ENCODE measurements at regions not wholly inside any gene's neighbourhood (a gene's known extent, or its start where the extent isn't known, plus 50 kb on each side); places are given as distances from the start of the nearest gene placed in this dataset.
"Not testable (repeated sequence)": the region's sequence is repeated elsewhere in the genome, so short reads cannot be mapped to it uniquely, and the experiment has no call there.

DNA sequence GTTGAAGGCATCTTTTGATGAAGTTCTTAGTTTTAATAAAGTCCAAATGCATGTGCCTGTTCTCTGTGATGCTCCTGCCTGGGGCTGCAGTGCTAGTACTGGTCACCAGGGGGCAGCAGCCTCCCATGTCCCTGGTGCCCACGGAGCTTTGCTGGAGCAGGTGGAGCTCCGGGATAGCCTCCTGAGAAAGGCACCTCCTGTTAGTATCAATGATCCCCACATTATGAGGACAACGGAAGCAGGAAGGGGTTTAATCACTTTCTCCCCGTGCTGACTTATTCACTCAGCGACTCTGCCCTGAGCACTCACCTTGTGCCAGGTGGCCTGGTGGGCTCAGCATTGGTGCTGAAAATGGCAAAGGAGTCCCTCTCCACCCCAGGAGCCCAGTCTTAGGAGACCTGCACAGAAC is 123.0 kb upstream of the PZP start:
- Mint-ChIP-seq H3K9me3 (peaks cover 5% of the 10 kb centered on the region), H3K27ac (ENCODE audit: unreplicated experiment) (no peak overlapping the region)

DNA sequence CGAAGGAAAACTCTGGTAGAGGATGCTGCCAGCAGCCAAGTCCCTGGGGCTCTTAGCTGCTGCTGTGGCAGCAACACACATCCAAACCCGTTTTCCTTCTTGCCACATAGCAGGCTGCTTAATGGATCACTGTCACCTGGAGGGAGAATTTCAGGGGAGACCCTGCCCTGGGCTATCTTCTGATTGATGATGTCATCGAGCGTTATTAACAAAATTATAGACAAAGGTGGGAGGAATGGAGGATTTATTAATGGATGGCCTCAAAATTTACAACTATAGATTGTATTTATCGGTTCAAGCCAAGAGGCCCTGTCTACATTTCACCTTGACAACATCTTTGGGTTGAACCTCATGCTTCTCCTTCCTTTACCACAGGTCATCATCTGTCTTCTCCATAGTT is 120.8 kb upstream of the PZP start:
- Mint-ChIP-seq H3K9me3 (peaks cover 3% of the 10 kb centered on the region), H3K27me3 (ENCODE audit: low read depth) (no peaks in the 10 kb centered on the region), H3K4me1 (peaks cover 10% of the 10 kb centered on the region), H3K4me3 (no peak overlapping the region), H3K36me3 (ENCODE audit: low read depth) (peaks cover 10% of the 10 kb centered on the region), H3K27ac (ENCODE audit: unreplicated experiment) (no peak overlapping the region)
- no peak for TF ChIP-seq CTCF (conservative IDR thresholded peaks at IDR 0.05)
- no peak for DNase-seq (ENCODE audit: low read depth, low spot score)

More for the DNA sequence above, 123.0 kb upstream of the PZP start:
- DNase-seq (ENCODE audit: low read depth, low spot score): peak; percentile 77
- H3K27me3 Mint-ChIP-seq (ENCODE audit: low read depth): no peaks in the 10 kb centered on the region
- H3K36me3 Mint-ChIP-seq (ENCODE audit: low read depth): peaks cover 13% of the 10 kb centered on the region
- peaks cover 15% of the 10 kb centered on the region for H3K4me1 Mint-ChIP-seq
- no peak overlapping the region for H3K4me3 Mint-ChIP-seq
- TF ChIP-seq CTCF (conservative IDR thresholded peaks at IDR 0.05): peak; percentile 99

GRCh38 chr12:9328065-9328464 is 119.9 kb upstream of the PZP start:
- Mint-ChIP-seq H3K4me1 (peaks cover 3% of the 10 kb centered on the region), H3K27ac (ENCODE audit: unreplicated experiment) (peak overlapping the region; percentile 85), H3K9me3 (peaks cover 3% of the 10 kb centered on the region), H3K27me3 (ENCODE audit: low read depth) (no peaks in the 10 kb centered on the region), H3K4me3 (no peak overlapping the region), H3K36me3 (ENCODE audit: low read depth) (peaks cover 8% of the 10 kb centered on the region)
- TF ChIP-seq CTCF (conservative IDR thresholded peaks at IDR 0.05): no peak
- DNase-seq (ENCODE audit: low read depth, low spot score): no peak

GRCh38 chr12:9327320-9327719 is 119.1 kb upstream of the PZP start:
- no peaks in the 10 kb centered on the region for H3K27me3 Mint-ChIP-seq (ENCODE audit: low read depth)
- no peak for TF ChIP-seq CTCF (conservative IDR thresholded peaks at IDR 0.05)
- DNase-seq (ENCODE audit: low read depth, low spot score): no peak
- no peak overlapping the region for H3K27ac Mint-ChIP-seq (ENCODE audit: unreplicated experiment)
- H3K9me3 Mint-ChIP-seq: peaks cover 3% of the 10 kb centered on the region
- peaks cover 8% of the 10 kb centered on the region for H3K36me3 Mint-ChIP-seq (ENCODE audit: low read depth)
- H3K4me3 Mint-ChIP-seq: no peak overlapping the region
- H3K4me1 Mint-ChIP-seq: peaks cover 3% of the 10 kb centered on the region

DNA sequence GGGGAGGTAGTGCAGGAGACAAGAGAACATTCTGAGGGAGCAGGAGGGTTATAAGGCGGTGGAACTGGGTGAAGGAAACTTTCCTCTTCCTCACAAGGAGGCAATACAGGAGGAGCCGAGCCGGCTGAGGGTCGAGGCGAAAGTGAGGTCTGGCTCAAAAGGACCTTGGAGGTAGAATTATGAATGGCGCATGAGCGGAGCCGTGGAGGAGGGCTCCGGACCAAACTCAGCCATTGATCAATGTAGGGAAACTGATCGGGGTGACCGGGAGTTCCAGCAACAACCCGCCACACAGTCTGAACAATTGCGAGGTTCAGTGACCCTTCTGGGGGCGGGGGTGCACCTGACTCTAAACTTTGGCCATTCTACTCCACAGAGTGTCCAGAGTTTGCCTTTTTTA is 118.7 kb upstream of the PZP start:
- H3K27ac Mint-ChIP-seq (ENCODE audit: unreplicated experiment); H3K4me1 Mint-ChIP-seq; H3K36me3 Mint-ChIP-seq (ENCODE audit: low read depth); DNase-seq (ENCODE audit: low read depth, low spot score); H3K4me3 Mint-ChIP-seq; H3K27me3 Mint-ChIP-seq (ENCODE audit: low read depth); H3K9me3 Mint-ChIP-seq: not testable (repeated sequence)

DNA sequence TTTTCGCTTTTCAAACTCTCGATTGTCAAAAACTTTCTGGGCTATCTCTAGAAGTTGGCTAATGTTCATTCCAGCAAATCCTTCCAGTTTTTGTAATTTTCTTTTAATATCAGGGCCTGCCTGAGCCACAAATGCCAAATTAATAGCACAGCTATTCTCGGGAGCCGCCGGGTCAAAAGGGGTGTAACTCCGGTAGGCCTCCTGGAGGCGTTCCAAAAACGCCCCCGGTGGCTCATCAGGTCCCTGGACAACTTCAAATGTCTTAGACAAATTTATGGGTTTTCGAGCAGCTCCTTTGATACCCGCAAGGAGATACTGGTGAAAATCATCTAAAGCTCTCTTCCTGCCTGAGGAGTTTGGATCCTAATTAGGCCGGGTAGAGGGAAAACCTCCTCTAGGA is 117.9 kb upstream of the PZP start:
- no peaks in the 10 kb centered on the region for H3K27me3 Mint-ChIP-seq (ENCODE audit: low read depth)
- H3K27ac Mint-ChIP-seq (ENCODE audit: unreplicated experiment): no peak overlapping the region
- no peak overlapping the region for H3K4me3 Mint-ChIP-seq
- H3K9me3 Mint-ChIP-seq: peaks cover 3% of the 10 kb centered on the region
- no peak for DNase-seq (ENCODE audit: low read depth, low spot score)
- H3K36me3 Mint-ChIP-seq (ENCODE audit: low read depth): peaks cover 6% of the 10 kb centered on the region
- TF ChIP-seq CTCF (conservative IDR thresholded peaks at IDR 0.05): no peak
- H3K4me1 Mint-ChIP-seq: no peaks in the 10 kb centered on the region

Measured in neural crest cell (in vitro differentiated cells).